ENCODE measurements at regions not wholly inside any gene's neighbourhood (a gene's known extent, or its start where the extent isn't known, plus 50 kb on each side); places are given as distances from the start of the nearest gene placed in this dataset.

DNA sequence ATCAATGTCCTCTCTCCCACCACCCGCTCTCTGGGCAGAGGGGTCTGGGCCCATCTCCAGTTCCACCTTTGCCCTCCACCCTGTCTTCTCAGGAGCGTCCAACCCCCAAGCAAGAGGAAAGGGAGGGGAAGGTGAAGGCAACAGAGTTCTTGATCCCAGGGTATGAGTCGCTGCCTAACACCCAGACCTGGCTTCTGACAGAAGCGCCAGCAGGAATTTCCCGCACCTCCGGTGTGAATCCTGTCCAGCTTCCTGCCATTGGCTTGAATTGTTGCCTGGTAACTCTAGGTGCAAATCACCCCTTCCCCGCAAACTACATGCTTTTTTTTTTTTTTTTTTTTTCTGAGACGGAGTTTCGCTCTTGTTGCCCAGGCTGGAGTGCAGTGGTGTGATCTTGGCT, 84.2 kb upstream of the IER5L start:
- no peak overlapping the region for H3K27ac Mint-ChIP-seq

DNA sequence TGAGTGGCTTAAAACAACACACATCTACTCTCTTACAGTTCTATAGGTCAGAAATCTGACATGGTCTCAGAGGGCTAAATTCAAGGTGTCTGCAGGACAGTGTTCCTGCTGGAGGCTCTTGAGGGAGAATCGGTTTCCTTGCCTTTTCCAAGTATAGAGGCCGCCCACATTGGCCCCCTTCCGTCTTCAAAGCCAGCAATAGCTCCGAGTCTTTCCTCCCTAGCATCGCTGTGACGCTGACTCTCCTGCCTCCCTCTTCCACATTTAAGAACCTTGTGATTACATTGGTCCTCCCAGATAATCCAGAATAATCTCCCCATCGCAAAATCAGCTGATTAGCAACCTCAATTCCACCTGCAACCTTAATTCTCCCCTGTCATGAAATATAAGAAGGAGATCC, 81.3 kb upstream of the IER5L start:
- Mint-ChIP-seq H3K4me3 (peak overlapping the region; percentile 78), H3K9me3 (no peaks in the 10 kb centered on the region), H3K36me3 (no peaks in the 10 kb centered on the region), H3K4me1 (peaks cover 40% of the 10 kb centered on the region), H3K27ac (peak overlapping the region; percentile 25), H3K27me3 (peaks cover 3% of the 10 kb centered on the region)

More for the DNA sequence above, 84.2 kb upstream of the IER5L start:
- Mint-ChIP-seq H3K4me3 (peak overlapping the region; percentile 33), H3K36me3 (no peaks in the 10 kb centered on the region), H3K27me3 (peaks cover 3% of the 10 kb centered on the region), H3K4me1 (peaks cover 40% of the 10 kb centered on the region), H3K9me3 (no peaks in the 10 kb centered on the region)

DNA sequence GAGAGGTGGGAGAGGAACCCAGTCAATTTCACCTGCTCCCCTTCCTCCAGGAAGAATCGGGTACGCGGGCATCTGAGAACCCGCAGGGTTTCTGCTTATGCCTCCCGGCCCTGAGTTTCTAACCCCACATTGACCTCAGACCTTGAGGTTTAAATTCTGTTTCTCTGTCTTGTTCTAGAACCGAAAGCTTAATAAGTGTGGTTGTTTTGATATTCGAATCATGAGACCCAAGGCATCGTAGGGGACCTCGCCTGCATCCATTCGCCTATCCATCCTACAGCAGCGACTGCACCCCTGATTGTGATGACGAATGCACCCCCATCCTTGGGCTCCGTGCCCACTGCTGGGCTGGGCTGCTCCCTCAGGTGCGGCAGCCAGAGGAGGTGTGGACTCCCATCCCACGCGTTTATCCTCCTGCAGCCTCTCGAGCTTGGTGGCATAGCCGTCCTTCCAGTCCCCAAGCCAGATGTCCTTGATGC, 80.8 kb upstream of the IER5L start:
- Mint-ChIP-seq H3K36me3 (no peaks in the 10 kb centered on the region), H3K27me3 (peaks cover 3% of the 10 kb centered on the region), H3K4me3 (peak overlapping the region; percentile 78), H3K4me1 (peaks cover 40% of the 10 kb centered on the region), H3K9me3 (no peaks in the 10 kb centered on the region), H3K27ac (no peak overlapping the region)

DNA sequence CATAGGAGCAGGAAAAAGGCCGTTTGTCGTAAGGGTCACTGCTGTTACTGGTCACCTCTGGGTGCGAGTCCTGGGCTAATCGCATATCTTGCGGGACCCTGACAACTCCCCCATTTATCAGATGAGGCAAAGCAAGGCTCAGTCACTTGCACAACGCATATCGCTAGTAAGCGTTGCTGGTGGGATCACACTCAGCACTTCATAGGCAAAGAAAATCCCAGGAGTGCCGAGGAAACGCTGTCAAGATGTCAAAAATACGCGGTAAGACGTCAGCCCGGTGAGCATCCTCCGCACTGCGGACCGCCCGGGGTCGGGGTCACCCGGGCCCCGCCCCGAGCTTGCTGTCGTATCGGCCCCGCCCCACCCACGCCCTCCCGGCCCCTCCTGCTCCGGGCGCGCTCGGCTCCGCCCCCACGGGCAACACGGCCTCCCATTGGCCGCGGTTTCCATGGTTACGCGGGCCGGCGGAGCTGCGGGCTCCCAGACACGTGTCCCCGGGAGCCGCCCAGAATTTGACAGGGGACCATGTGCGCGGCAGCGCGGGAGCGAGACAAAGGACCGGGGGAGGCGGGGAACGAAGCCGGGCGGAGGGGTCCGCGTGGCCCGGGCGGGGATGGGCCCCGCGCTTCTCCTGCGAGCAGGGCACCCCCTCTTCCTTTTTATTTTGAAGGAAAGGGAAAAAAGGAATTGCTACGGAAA, 80.2 kb upstream of the IER5L start:
- Mint-ChIP-seq H3K4me3 (peak overlapping the region; percentile 72), H3K27me3 (peaks cover 3% of the 10 kb centered on the region), H3K4me1 (peaks cover 40% of the 10 kb centered on the region), H3K9me3 (no peaks in the 10 kb centered on the region), H3K27ac (no peak overlapping the region), H3K36me3 (no peaks in the 10 kb centered on the region)

DNA sequence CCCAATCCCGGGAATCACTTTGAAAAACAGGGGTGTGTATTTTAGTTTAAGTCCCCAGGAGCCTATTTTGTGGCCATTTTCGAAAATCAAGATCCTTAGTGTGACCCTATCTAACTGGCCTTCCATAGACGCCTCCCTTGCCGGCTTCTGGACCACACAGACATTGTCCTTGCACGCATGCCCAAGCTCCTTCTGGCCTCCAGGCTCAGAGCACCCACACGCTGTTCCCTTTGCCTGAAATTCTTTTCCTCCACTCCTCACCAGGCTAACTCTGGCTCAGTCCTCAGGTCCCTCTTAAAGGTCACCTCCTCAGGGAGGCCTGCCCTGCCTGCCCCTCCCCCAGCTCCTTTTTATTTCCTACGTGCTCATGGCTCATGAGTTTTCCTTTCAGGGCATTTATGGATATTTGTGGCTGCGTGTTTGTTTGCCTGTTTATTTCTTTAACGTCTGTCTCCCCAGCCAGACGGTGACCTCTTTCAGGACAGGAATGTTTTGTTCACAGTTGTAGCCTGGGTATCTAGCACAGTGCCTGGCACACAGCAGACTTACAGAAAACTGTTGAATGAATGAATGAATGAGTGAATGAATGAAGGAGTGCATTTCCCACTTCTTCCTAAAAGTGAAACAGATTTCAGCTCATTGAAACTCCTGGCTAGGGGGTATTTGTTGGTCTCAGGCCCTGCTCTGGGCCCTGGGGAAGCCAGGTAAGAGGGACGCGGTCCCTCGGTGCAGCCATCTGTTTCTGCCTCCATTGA, 79.1 kb upstream of the IER5L start:
- Mint-ChIP-seq H3K27me3 (peaks cover 3% of the 10 kb centered on the region), H3K4me3 (no peak overlapping the region), H3K36me3 (no peaks in the 10 kb centered on the region)

DNA sequence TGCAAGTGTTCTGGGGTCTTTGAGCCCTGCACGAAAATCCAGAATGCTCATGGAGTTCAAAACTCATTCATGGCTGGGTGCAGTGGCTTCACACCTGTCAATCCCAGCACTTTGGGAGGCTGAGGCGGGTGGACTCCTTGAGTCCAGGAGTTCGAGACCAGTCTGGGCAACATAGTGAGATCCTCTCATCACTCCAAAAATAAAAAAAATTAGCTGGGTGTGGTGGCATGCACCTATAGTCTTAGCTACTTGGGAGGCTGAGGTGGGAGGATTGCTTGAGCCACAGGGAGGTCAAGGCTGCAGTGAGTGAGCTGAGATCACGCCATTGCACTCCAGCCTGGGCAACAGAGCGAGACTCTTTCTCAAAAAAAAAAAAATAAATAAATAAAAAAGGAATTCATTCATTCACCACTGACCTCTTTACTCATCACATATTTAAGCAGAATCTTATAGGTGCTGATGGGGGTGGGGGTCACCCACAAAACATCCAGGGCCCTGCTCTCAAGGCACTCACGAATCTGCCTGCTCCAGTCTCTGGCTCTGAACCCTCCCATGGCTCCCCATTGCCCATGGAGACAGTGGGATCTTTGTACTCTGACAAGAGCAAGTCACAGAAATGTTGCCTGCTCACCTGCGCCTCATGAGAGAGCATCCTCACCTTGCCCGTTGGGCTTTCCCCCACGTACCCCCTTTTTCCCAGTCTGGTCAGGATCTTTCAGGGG, 76.7 kb upstream of the IER5L start:
- Mint-ChIP-seq H3K27ac (no peak overlapping the region), H3K36me3 (no peaks in the 10 kb centered on the region), H3K4me3 (no peak overlapping the region), H3K4me1 (peaks cover 21% of the 10 kb centered on the region), H3K27me3 (no peaks in the 10 kb centered on the region), H3K9me3 (no peaks in the 10 kb centered on the region)

More for the DNA sequence above, 79.1 kb upstream of the IER5L start:
- Mint-ChIP-seq H3K4me1 (peaks cover 39% of the 10 kb centered on the region), H3K27ac (no peak overlapping the region), H3K9me3 (no peaks in the 10 kb centered on the region)

DNA sequence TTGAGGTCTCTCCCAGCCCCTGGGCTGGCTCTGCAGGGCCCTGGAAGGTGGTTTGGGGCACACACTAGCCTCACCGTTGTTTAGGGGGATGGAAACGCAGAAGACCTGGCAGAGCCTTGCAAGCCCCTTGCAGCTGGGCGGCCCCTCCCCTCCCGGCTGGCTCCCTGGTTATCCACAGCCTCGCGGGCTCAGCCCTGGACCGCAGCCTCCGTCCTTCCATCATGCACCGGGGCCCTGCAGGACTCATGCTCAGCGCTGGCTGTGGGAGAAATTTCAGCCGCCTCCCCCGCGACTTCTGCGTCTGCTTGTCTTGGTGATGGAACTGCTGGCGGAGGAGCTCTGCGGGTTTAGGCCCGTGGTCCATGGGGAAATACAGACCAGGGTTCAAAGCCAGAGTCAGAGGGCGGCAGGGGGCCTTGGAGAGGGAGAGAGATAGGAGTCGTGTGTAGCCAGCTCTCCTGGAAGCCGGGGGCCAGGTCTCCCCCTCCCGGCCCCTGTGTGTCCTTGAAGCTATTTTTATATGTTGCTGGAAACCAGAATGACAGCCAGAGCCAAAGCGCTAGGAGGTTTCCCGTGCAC, 75.8 kb upstream of the IER5L start:
- Mint-ChIP-seq H3K4me1 (peaks cover 13% of the 10 kb centered on the region), H3K27ac (no peak overlapping the region), H3K9me3 (no peaks in the 10 kb centered on the region), H3K36me3 (no peaks in the 10 kb centered on the region), H3K4me3 (no peak overlapping the region), H3K27me3 (no peaks in the 10 kb centered on the region)

DNA sequence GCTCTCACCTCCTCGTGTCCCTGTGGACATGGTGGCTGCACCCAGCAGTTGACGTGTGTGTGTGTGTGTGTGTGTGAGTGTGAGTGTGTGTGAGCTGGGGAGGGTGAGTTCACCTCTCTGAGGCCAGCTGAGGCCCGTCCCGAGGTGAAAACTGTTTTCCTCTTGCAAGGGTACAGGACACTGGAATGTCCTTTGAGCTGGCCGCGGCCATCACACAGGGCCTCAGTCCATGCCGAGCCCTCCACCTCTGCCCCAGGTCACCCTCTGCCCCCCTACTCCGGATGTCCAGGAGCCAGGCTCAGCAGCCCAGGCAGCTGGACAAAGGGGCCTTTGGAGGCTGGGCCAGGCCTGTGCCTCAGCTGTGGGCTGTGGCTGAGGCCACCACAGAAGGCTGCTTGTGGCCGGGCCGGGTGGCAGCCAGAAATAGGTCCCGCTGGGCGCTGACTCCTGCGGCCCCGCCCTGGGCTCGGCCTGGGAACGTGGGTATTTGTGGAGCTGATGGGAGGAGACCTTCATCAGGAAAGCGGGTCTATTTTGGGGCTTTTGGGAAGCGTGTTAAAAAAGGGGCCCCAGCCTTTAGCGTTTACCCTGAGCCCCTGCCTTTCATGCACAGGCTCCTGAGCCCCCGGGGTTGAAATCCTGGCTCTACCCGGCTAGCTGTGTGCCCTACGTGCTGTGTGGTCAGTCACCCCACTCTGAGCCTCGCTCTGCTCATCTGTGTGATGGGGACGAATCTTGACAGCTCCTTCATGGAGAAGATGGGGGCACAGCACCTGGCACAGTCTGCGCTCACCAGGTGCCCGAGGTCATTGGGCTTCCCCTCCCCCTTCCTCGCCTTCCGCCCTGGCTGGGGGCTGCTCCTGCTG, 75.1 kb upstream of the IER5L start:
- Mint-ChIP-seq H3K27ac (no peak overlapping the region), H3K4me1 (peaks cover 7% of the 10 kb centered on the region), H3K9me3 (no peaks in the 10 kb centered on the region), H3K36me3 (no peaks in the 10 kb centered on the region), H3K4me3 (no peak overlapping the region), H3K27me3 (no peaks in the 10 kb centered on the region)

DNA sequence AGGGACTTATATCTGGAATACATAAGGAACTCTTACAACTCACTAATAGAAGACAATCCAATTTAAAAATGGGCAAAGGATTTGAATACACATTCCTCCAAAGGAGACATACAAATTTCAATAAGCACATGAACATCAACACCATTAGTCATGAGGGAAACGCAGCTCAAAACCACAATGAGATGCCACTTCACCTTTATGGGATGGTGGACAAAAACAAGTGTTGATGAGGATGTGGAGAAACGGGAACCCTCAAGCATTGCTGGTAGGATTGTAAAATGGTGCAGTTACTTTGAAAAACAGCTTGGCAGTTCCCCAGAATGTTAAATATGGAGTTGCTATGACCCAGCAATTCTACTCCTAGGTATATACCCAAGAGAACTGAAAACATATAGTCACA, 72.7 kb upstream of the IER5L start:
- no peaks in the 10 kb centered on the region for H3K9me3 Mint-ChIP-seq
- no peaks in the 10 kb centered on the region for H3K36me3 Mint-ChIP-seq
- H3K4me3 Mint-ChIP-seq = no peak overlapping the region
- H3K4me1 Mint-ChIP-seq = peaks cover 4% of the 10 kb centered on the region
- H3K27me3 Mint-ChIP-seq = no peaks in the 10 kb centered on the region
- H3K27ac Mint-ChIP-seq = no peak overlapping the region

DNA sequence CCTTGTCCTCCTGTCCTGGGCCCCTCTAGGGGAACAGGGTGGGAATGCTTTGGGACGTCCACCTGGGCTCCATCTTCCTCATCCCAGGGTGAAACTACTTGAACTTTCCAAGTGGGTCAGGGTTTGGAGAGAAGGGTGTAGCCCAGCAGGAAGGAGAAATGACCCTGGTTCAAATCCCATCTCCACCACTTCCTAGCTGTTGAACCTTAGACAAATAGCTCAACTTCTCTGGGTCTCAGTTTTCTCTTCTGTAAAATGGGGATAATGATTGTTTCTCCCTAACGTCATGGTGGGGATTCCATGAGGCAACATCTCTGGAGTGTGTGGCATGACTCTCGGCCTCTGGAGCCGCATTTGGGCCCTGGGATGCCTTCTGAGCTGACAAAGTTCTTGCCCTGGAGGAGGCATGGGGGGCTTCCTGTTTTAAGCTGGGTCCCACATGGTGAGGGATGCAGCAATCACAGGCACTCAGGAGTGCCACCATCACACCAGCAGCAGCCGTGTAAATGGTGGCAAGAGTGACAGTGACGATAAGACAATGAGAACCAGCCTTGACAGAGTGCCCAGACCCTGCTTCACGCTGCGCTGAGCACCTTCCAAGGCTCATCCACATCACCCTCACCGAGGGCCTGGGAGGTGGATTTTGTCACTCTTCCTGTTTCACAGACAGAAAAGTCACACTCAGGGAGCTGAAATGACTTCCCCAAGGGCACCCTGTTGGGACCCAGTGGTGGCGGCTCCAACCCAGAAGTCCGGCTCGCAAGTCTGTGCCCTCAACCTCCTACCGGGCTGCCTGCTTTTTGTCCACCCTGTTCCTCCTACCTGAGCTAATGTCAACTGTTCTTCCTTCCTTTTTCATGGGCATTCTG, 69.5 kb upstream of the IER5L start:
- peaks cover 5% of the 10 kb centered on the region for H3K4me1 Mint-ChIP-seq
- H3K27me3 Mint-ChIP-seq = no peaks in the 10 kb centered on the region
- no peak overlapping the region for H3K4me3 Mint-ChIP-seq
- no peaks in the 10 kb centered on the region for H3K36me3 Mint-ChIP-seq
- H3K27ac Mint-ChIP-seq = no peak overlapping the region
- H3K9me3 Mint-ChIP-seq = no peaks in the 10 kb centered on the region

DNA sequence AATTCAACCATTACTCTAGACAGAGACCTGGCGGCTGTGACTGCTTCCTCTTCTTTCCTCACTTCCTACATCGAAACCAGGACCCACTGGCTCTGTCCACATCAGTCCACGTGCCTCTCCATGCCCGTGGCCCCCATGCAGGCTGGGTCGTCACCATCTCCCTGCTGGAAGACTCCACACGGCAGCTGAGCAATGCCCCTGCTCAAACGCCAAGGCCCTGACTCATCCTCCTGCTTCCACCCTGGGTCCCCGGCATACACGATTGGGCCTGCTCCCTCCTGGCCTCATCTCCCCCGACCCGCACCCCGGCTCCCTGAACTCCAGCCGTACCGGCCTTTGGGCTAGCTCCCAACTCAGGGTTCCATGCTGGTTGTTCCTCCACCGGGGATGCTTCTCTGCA, 67.2 kb upstream of the IER5L start:
- H3K4me1 Mint-ChIP-seq = peaks cover 12% of the 10 kb centered on the region
- H3K36me3 Mint-ChIP-seq = no peaks in the 10 kb centered on the region
- H3K27me3 Mint-ChIP-seq = no peaks in the 10 kb centered on the region
- no peaks in the 10 kb centered on the region for H3K9me3 Mint-ChIP-seq
- no peak overlapping the region for H3K4me3 Mint-ChIP-seq
- H3K27ac Mint-ChIP-seq = peak overlapping the region; percentile 76

DNA sequence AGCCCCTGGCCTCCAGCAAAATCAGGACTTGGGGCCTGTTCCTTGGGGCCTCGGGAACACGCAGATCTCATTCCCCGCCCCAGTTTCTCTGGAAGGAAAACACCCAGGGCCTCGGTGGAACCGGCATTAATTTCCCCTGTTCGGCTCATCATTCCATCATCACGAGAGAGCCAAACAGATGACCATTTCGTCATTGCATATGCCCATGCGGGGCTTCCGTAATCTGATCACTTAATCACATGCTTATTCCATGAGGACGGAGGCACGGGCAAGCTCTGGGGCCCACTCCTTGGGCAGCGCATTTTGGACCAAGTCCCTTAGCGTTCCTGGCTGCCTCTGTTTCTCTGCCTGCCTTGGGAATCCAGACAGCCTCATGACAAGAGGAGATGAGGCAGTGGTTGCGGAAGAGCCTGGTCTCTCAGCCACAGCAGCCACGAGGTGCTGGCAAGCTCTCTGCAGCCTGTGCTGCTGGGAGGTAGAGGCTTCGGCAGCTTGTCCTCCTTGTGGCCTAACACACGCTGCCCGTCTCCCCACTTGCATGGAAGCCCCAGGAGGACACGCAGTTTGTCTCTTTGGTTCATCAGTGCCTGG, 65.0 kb upstream of the IER5L start:
- no peak overlapping the region for H3K27ac Mint-ChIP-seq

DNA sequence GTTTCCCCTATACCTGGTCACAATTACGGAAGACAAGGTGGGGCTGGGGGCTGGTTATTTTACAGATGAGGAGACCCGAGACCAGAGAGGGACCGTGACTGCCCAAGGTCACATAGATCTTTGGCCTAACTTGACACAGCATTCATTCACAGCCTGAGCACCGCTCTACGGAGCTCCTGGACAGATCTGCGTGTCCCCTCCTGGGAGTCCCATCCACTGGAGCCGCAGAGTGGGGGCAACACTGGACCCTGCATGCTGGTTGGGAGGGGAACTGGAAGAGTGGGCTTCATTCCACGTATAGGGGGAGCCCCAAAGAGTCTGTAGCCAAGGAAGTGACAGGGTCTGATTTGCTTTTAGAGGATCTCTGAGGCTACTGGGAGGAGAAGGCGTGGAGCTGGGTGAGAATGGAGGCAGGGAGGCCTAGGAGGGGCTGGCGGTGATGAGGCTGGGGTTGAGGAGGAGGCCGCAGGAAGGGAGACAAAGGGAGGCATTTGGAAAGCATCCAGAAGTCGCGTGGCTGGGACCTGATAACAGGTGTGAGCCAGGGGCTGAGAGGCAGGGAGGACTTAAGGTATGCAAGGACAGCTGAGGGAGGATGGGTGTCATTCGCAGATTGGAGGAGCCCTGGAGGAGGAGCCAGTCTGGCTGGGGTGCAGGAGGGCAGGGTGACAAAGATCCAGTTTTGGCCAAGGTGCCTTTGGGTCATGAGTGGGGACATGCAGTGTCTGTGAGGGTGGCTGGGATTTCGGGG, 64.3 kb upstream of the IER5L start:
- H3K4me1 Mint-ChIP-seq = peaks cover 28% of the 10 kb centered on the region
- H3K27me3 Mint-ChIP-seq = no peaks in the 10 kb centered on the region
- no peaks in the 10 kb centered on the region for H3K36me3 Mint-ChIP-seq
- H3K4me3 Mint-ChIP-seq = no peak overlapping the region
- no peaks in the 10 kb centered on the region for H3K9me3 Mint-ChIP-seq
- no peak overlapping the region for H3K27ac Mint-ChIP-seq

More for the DNA sequence above, 65.0 kb upstream of the IER5L start:
- no peaks in the 10 kb centered on the region for H3K27me3 Mint-ChIP-seq
- no peaks in the 10 kb centered on the region for H3K9me3 Mint-ChIP-seq
- peaks cover 21% of the 10 kb centered on the region for H3K4me1 Mint-ChIP-seq
- H3K36me3 Mint-ChIP-seq = no peaks in the 10 kb centered on the region
- H3K4me3 Mint-ChIP-seq = no peak overlapping the region

Measured in activated naive CD4-positive, alpha-beta T cell treated with anti-CD3 and anti-CD28 coated beads, Interleukin-2, amount 50 U/mL, for 24 hours (primary cell).